ENCODE measurements at regions not wholly inside any gene's neighbourhood (a gene's known extent, or its start where the extent isn't known, plus 50 kb on each side); places are given as distances from the start of the nearest gene placed in this dataset.

DNA sequence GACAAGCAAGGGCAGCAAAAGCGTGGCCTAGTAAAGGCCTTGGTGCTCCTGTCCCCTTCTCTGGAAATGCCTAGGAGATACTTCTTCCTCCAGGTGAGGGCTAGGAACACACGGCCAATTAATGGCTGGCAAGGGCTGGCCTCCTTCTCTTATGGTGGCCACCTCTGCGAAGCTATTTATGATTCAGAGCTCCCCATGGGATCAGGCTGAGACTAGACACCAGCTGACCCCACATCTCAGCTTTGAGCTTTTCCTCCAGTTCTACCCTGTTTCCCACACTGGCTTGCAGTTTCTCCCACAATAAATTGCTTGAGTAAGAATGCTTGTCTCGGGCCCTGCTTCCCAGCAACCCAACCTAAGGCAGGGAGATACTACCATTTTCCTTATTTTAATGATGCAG, 53.7 kb downstream of the CAMK2N1 start:
- DNase-seq (ENCODE audit: low read depth): no peak
- TF ChIP-seq, protein P1, sequence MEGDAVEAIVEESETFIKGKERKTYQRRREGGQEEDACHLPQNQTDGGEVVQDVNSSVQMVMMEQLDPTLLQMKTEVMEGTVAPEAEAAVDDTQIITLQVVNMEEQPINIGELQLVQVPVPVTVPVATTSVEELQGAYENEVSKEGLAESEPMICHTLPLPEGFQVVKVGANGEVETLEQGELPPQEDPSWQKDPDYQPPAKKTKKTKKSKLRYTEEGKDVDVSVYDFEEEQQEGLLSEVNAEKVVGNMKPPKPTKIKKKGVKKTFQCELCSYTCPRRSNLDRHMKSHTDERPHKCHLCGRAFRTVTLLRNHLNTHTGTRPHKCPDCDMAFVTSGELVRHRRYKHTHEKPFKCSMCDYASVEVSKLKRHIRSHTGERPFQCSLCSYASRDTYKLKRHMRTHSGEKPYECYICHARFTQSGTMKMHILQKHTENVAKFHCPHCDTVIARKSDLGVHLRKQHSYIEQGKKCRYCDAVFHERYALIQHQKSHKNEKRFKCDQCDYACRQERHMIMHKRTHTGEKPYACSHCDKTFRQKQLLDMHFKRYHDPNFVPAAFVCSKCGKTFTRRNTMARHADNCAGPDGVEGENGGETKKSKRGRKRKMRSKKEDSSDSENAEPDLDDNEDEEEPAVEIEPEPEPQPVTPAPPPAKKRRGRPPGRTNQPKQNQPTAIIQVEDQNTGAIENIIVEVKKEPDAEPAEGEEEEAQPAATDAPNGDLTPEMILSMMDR (IDR thresholded peaks at IDR 0.05; ENCODE audit: low read depth, low read length, missing control alignments): no peak
- no peak overlapping the region for H3K4me3 ChIP-seq (ENCODE audit: low read depth, low read length)

DNA sequence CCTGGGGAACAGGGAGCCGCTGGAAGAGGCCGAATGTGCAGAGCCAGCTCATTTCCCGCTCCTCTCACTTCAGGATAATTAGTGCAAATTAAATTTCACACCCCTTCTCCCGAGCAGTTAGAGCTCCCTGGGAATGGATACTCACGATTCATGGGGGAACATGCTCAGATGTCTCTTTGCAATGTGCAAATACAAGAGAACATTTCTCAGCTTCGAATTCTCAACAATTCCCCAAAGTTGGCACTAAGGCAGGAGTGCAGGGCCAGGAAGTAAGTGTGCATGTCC, 54.9 kb downstream of the CAMK2N1 start:
- H3K4me3 ChIP-seq (ENCODE audit: low read depth, low read length): no peak overlapping the region
- no peak for DNase-seq (ENCODE audit: low read depth)
- TF ChIP-seq, protein P1 (IDR thresholded peaks at IDR 0.05; ENCODE audit: low read depth, low read length, missing control alignments): no peak

DNA sequence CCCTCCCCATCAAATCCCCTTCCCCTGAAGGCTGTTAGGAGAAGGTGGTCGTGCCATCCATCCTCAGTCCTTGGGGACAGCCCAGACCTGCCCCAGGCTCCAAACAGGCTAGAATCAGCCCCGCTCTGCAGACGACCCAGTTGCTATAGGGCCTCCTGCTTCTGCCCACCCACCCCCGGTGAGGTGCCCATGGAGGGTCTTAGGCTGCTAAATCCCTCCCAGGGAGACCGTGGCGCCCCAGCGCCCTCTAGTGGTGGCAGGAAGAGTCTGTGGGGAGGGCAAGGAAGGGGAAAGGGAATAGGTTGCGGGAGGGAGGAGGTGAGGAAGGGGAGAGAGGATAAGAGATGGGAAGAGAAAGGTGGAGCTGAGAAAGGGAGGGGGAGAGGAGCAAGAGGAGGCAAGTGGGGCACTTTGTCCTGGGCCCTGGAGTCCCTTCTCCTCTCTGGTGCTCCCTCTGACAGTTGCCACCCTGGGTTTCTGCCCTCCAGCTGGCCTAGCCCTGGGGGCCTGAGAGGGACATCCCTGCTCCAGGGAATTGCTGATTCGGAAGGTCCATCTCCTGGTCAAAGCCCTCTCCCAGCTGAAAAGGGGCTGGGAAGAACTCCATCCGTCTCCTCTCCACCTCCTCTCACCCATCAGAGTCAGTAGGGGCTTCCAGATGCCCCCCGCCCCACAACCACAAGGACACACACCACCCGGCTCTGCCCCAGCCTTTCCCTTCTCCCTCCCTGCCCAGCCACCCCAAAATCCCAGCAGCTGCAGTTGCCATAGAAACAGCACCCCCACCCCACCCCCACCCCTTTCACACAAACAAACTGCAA, 55.4 kb downstream of the CAMK2N1 start:
- no peak for DNase-seq (ENCODE audit: low read depth)
- TF ChIP-seq, protein P1 (IDR thresholded peaks at IDR 0.05; ENCODE audit: low read depth, low read length, missing control alignments): peak; percentile 79
- no peak overlapping the region for H3K4me3 ChIP-seq (ENCODE audit: low read depth, low read length)

DNA sequence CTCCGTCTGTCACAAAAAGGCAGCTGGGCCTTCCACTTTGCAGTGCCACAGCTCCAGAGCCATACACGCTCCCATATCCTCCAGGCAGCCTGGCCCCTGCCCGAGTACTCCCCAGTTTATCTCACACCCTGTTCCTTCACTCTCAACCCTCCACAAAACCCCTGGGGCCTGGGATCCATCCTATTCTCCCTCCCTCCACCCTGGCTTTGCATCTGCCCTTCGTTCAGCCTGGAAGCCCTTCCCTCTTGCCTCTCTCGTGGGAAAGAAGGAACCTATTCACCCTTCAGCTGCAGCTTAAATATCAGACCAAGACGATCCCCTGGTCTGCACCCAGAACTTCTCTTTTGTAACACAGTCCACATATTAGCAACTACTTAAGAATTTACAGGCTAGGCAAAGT, 56.7 kb downstream of the CAMK2N1 start:
- H3K4me3 ChIP-seq (ENCODE audit: low read depth, low read length): no peak overlapping the region
- DNase-seq (ENCODE audit: low read depth): no peak
- TF ChIP-seq, protein P1 (IDR thresholded peaks at IDR 0.05; ENCODE audit: low read depth, low read length, missing control alignments): no peak

DNA sequence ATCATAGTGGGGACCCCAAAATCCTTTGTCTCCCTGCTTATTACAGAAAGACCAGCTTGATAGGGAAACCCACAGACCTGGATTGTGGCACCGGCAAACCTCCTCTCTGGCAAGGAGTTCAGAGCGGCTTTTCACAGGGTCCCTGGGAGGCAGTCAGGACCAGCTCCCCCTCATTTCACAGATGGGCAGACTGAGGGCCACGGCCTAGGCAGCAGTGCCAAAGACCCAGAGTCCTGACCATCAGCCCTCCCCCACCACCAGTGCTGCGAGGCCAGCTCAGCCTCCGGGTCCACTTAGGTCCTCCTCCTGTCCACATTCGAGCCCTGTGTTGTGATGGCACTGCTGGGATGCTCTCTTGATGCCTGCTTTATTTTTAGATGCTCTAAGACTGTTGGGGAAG, 57.2 kb downstream of the CAMK2N1 start:
- no peak for DNase-seq (ENCODE audit: low read depth)
- no peak overlapping the region for H3K4me3 ChIP-seq (ENCODE audit: low read depth, low read length)
- TF ChIP-seq, protein P1 (IDR thresholded peaks at IDR 0.05; ENCODE audit: low read depth, low read length, missing control alignments): no peak

DNA sequence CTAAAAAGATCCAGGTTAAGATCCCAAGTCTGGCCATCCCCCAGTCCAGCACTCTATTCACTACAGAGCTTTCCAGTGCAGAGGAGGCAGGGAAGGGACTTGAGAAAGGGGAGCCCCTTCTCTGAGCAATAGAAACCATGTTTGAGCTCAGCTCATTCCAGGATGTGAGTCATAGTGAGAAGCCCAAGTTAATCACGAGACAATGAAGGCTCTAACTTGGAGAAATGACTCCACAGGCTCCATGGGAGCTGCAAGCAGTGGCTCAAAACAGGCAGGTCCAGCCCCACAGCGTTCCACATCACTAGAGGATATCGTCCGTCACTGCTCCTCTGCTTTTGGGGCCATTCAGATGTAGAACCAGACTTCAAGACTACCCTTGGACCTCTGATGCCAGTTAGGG, 59.1 kb downstream of the CAMK2N1 start:
- TF ChIP-seq, protein P1 (IDR thresholded peaks at IDR 0.05; ENCODE audit: low read depth, low read length, missing control alignments): no peak
- DNase-seq (ENCODE audit: low read depth): no peak
- no peak overlapping the region for H3K4me3 ChIP-seq (ENCODE audit: low read depth, low read length)

DNA sequence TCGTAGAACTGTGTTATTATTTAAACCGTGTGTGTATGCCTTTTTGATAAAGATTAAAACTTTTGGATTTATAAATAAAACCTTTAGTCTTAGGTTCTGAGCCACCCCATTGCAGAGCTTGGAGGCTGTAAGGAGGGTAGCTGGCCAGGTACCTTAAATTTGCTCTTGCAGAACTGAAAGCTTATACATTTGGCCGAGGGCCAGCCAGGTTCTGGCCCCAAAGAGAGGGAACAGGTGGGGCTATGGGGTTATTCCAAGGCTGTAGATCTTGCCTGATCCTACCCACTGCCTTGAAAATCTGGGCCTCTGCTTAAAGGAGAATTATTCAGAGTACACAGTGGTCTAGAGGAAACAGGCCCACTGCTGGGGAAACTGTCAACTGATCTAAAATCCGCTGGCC, 59.6 kb downstream of the CAMK2N1 start:
- H3K4me3 ChIP-seq (ENCODE audit: low read depth, low read length): no peak overlapping the region
- TF ChIP-seq, protein P1 (IDR thresholded peaks at IDR 0.05; ENCODE audit: low read depth, low read length, missing control alignments): no peak
- no peak for DNase-seq (ENCODE audit: low read depth)
